ENCODE measurements at regions not wholly inside any gene's neighbourhood (a gene's known extent, or its start where the extent isn't known, plus 50 kb on each side); places are given as distances from the start of the nearest gene placed in this dataset.

- TF ChIP-seq CTCF (IDR thresholded peaks at IDR 0.05; ENCODE audit: unreplicated experiment), result no peak
- Mint-ChIP-seq H3K36me3 (no peaks in the 10 kb centered on the region), H3K27ac (no peak overlapping the region), H3K27me3 (ENCODE audit: low read depth) (no peaks in the 10 kb centered on the region), H3K4me1 (peaks cover 18% of the 10 kb centered on the region), H3K4me3 (no peak overlapping the region), H3K9me3 (peaks cover 6% of the 10 kb centered on the region)
- DNase-seq (ENCODE audit: low spot score in 2 of 2, unreplicated experiment in 2 of 2), result no peak
These were observed 1447.5 kb downstream of the EFNB2 start for GRCh38 chr13:105087945-105088344.

- H3K27ac Mint-ChIP-seq, result no peak overlapping the region
- peaks cover 5% of the 10 kb centered on the region for H3K9me3 Mint-ChIP-seq
- no peaks in the 10 kb centered on the region for H3K36me3 Mint-ChIP-seq
- DNase-seq (ENCODE audit: low spot score in 2 of 2, unreplicated experiment in 2 of 2), result no peak
- H3K4me3 Mint-ChIP-seq, result no peak overlapping the region
- no peaks in the 10 kb centered on the region for H3K27me3 Mint-ChIP-seq (ENCODE audit: low read depth)
- TF ChIP-seq CTCF (IDR thresholded peaks at IDR 0.05; ENCODE audit: unreplicated experiment), result no peak
- H3K4me1 Mint-ChIP-seq, result peaks cover 4% of the 10 kb centered on the region
These were observed 1450.5 kb downstream of the EFNB2 start for GRCh38 chr13:105084931-105085330.

- no peak for DNase-seq (ENCODE audit: low spot score in 2 of 2, unreplicated experiment in 2 of 2)
- Mint-ChIP-seq H3K9me3 (peaks cover 5% of the 10 kb centered on the region), H3K4me3 (no peak overlapping the region), H3K36me3 (no peaks in the 10 kb centered on the region), H3K27me3 (ENCODE audit: low read depth) (no peaks in the 10 kb centered on the region), H3K4me1 (peaks cover 4% of the 10 kb centered on the region), H3K27ac (peak overlapping the region; percentile 12)
- TF ChIP-seq CTCF (IDR thresholded peaks at IDR 0.05; ENCODE audit: unreplicated experiment), result no peak
These were observed 1451.5 kb downstream of the EFNB2 start for GRCh38 chr13:105083992-105084391.

- Mint-ChIP-seq H3K4me1 (no peaks in the 10 kb centered on the region), H3K27ac (no peak overlapping the region), H3K36me3 (no peaks in the 10 kb centered on the region), H3K9me3 (no peaks in the 10 kb centered on the region), H3K4me3 (no peak overlapping the region), H3K27me3 (ENCODE audit: low read depth) (no peaks in the 10 kb centered on the region)
- DNase-seq (ENCODE audit: low spot score in 2 of 2, unreplicated experiment in 2 of 2), result no peak
- no peak for TF ChIP-seq CTCF (IDR thresholded peaks at IDR 0.05; ENCODE audit: unreplicated experiment)
These were observed 1460.7 kb downstream of the EFNB2 start for GRCh38 chr13:105074755-105075154.

- Mint-ChIP-seq H3K4me1 (no peaks in the 10 kb centered on the region), H3K27ac (no peak overlapping the region), H3K36me3 (no peaks in the 10 kb centered on the region), H3K27me3 (ENCODE audit: low read depth) (no peaks in the 10 kb centered on the region), H3K9me3 (no peaks in the 10 kb centered on the region), H3K4me3 (no peak overlapping the region)
- no peak for DNase-seq (ENCODE audit: low spot score in 2 of 2, unreplicated experiment in 2 of 2)
- no peak for TF ChIP-seq CTCF (IDR thresholded peaks at IDR 0.05; ENCODE audit: unreplicated experiment)
These were observed 1462.4 kb downstream of the EFNB2 start for GRCh38 chr13:105073041-105073440.

- TF ChIP-seq CTCF (IDR thresholded peaks at IDR 0.05; ENCODE audit: unreplicated experiment), result no peak
- no peaks in the 10 kb centered on the region for H3K4me1 Mint-ChIP-seq
- no peaks in the 10 kb centered on the region for H3K36me3 Mint-ChIP-seq
- H3K27ac Mint-ChIP-seq, result no peak overlapping the region
- H3K9me3 Mint-ChIP-seq, result peaks cover 4% of the 10 kb centered on the region
- H3K27me3 Mint-ChIP-seq (ENCODE audit: low read depth), result no peaks in the 10 kb centered on the region
- no peak overlapping the region for H3K4me3 Mint-ChIP-seq
- no peak for DNase-seq (ENCODE audit: low spot score in 2 of 2, unreplicated experiment in 2 of 2)
These were observed 1465.0 kb downstream of the EFNB2 start for GRCh38 chr13:105070452-105070851.
